ENCODE measurements at regions not wholly inside any gene's neighbourhood (a gene's known extent, or its start where the extent isn't known, plus 50 kb on each side); places are given as distances from the start of the nearest gene placed in this dataset.

GRCh38 chr6:12233693-12234571, 56.2 kb upstream of the EDN1 start:
- TF ChIP-seq, protein P1, sequence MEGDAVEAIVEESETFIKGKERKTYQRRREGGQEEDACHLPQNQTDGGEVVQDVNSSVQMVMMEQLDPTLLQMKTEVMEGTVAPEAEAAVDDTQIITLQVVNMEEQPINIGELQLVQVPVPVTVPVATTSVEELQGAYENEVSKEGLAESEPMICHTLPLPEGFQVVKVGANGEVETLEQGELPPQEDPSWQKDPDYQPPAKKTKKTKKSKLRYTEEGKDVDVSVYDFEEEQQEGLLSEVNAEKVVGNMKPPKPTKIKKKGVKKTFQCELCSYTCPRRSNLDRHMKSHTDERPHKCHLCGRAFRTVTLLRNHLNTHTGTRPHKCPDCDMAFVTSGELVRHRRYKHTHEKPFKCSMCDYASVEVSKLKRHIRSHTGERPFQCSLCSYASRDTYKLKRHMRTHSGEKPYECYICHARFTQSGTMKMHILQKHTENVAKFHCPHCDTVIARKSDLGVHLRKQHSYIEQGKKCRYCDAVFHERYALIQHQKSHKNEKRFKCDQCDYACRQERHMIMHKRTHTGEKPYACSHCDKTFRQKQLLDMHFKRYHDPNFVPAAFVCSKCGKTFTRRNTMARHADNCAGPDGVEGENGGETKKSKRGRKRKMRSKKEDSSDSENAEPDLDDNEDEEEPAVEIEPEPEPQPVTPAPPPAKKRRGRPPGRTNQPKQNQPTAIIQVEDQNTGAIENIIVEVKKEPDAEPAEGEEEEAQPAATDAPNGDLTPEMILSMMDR (conservative IDR thresholded peaks at IDR 0.05 in 1 of 2, IDR thresholded peaks at IDR 0.05 in 1 of 2; ENCODE audit: low read depth in 1 of 2, low read length in 2 of 2) = peak; percentile 89 to 91
- TF ChIP-seq EZH2 (IDR thresholded peaks at IDR 0.05; ENCODE audit: low read length, missing control alignments) = no peak
